Left lung (tissue), 4 donors: ENCODE measurements at regions not wholly inside any gene's neighbourhood (a gene's known extent, or its start where the extent isn't known, plus 50 kb on each side); places are given as distances from the start of the nearest gene placed in this dataset.

Experiments used
- ATAC-seq: fragments of 200-7000 bp; cut with Tn5 transposase; one replicate; pipeline ENCODE4 v1.9.1; 2020; ENCODE audit warnings: moderate library complexity
- DNase-seq, 4 donors: peaks; one replicate each; pipeline ENCODE4 v3.0.0-alpha.2; 2013 to 2020
- H3K27ac ChIP-seq, 2 donors: fragments of 200-600 bp; sonication (generic) in 1 of 2; one replicate each; pipeline versions ENCODE4 v1.5.0 to v1.8.0; 2020 to 2021
- H3K27me3 ChIP-seq, 2 donors: fragments of 200-600 bp; sonication (generic) in 1 of 2; one replicate each; pipeline versions ENCODE4 v1.5.0 to v1.8.0; 2020 to 2021
- H3K36me3 ChIP-seq, 2 donors: fragments of 200-600 bp; sonication (generic) in 1 of 2; one replicate each; pipeline versions ENCODE4 v1.5.0 to v1.8.0; 2020 to 2021
- H3K4me1 ChIP-seq, 2 donors: fragments of 200-600 bp; one replicate each; pipeline ENCODE4 v1.8.0; 2021
- H3K4me3 ChIP-seq, 2 donors: fragments of 200-600 bp; sonication (generic) in 1 of 2; one replicate each; pipeline versions ENCODE4 v1.5.0 to v1.8.0; 2020 to 2021; ENCODE audit warnings: mild to moderate bottlenecking in 1 of 2
- H3K9me3 ChIP-seq, 2 donors: fragments of 200-600 bp; sonication (generic) in 1 of 2; one replicate each; pipeline versions ENCODE4 v1.5.0 to v1.8.0; 2020 to 2021
- CTCF ChIP-seq, 2 donors: fragments of 200-600 bp; sonication (generic) in 1 of 2; IDR thresholded peaks; one replicate each; pipeline versions ENCODE4 v1.5.0 to v1.8.0; 2021; ENCODE audit warnings: antibody characterized with exemption in 2 of 2
- intact Hi-C, 2 donors: fragments of 100-400 bp; cut with DNase I; formaldehyde crosslinking; loops; one replicate each; pipeline versions ENCODE4 v1.11.2 to v1.14.2; 2022
- donor health status: DM: no; HTN: yes; CAD: no.
- donor health status: DM: no; HTN: no; CAD: no.

GRCh38 chr2:156046900-156047299, 285.6 kb downstream of the NR4A2 start:
- Histone ChIP-seq H3K27ac (no peak overlapping the region), H3K4me1 (no peaks in the 10 kb centered on the region), H3K4me3 (no peak overlapping the region), H3K27me3 (no peaks in the 10 kb centered on the region), H3K36me3 (no peaks in the 10 kb centered on the region), H3K9me3 (peaks cover 0 to 7% of the 10 kb centered on the region in 2 donors)
- intact Hi-C loops, result no loop called here
- ATAC-seq, result no peak
- DNase-seq, result no peak
- TF ChIP-seq CTCF (IDR thresholded peaks at IDR 0.05), result no peak

GRCh38 chr2:156042895-156043294, 289.6 kb downstream of the NR4A2 start:
- H3K4me1 ChIP-seq, result no peaks in the 10 kb centered on the region
- no peaks in the 10 kb centered on the region for H3K36me3 ChIP-seq
- no peak overlapping the region for H3K4me3 ChIP-seq
- H3K9me3 ChIP-seq, result peaks cover 0 to 9% of the 10 kb centered on the region in 2 donors
- no peak overlapping the region for H3K27ac ChIP-seq
- intact Hi-C loops, result no loop called here
- no peak for TF ChIP-seq CTCF (IDR thresholded peaks at IDR 0.05)
- DNase-seq, result no peak
- no peak for ATAC-seq
- no peaks in the 10 kb centered on the region for H3K27me3 ChIP-seq

GRCh38 chr2:156038021-156038420, 294.5 kb downstream of the NR4A2 start:
- no peak overlapping the region for H3K4me3 ChIP-seq
- H3K36me3 ChIP-seq, result no peaks in the 10 kb centered on the region
- H3K4me1 ChIP-seq, result no peaks in the 10 kb centered on the region
- TF ChIP-seq CTCF (IDR thresholded peaks at IDR 0.05), result no peak
- ATAC-seq (no peak), DNase-seq (no peak)
- no peak overlapping the region for H3K27ac ChIP-seq
- intact Hi-C loops, result no loop called here
- peaks cover 0 to 3% of the 10 kb centered on the region in 2 donors for H3K9me3 ChIP-seq
- no peaks in the 10 kb centered on the region for H3K27me3 ChIP-seq

GRCh38 chr2:156037482-156037881, 295.0 kb downstream of the NR4A2 start:
- peaks cover 0 to 3% of the 10 kb centered on the region in 2 donors for H3K9me3 ChIP-seq
- H3K4me1 ChIP-seq, result no peaks in the 10 kb centered on the region
- TF ChIP-seq CTCF (IDR thresholded peaks at IDR 0.05), result no peak
- no peak overlapping the region for H3K4me3 ChIP-seq
- ATAC-seq, result no peak
- no peaks in the 10 kb centered on the region for H3K36me3 ChIP-seq
- DNase-seq, result no peak
- intact Hi-C loops, result no loop called here
- H3K27ac ChIP-seq, result no peak overlapping the region
- no peaks in the 10 kb centered on the region for H3K27me3 ChIP-seq

GRCh38 chr2:156031121-156031520, 301.4 kb downstream of the NR4A2 start:
- no peaks in the 10 kb centered on the region for H3K4me1 ChIP-seq
- H3K36me3 ChIP-seq, result no peaks in the 10 kb centered on the region
- intact Hi-C loops, result no loop called here
- no peaks in the 10 kb centered on the region for H3K27me3 ChIP-seq
- no peak for ATAC-seq
- no peak for TF ChIP-seq CTCF (IDR thresholded peaks at IDR 0.05)
- no peaks in the 10 kb centered on the region for H3K9me3 ChIP-seq
- DNase-seq, result no peak
- H3K4me3 ChIP-seq, result no peak overlapping the region
- H3K27ac ChIP-seq, result no peak overlapping the region
